ENCODE measurements at regions not wholly inside any gene's neighbourhood (a gene's known extent, or its start where the extent isn't known, plus 50 kb on each side); places are given as distances from the start of the nearest gene placed in this dataset.

DNA sequence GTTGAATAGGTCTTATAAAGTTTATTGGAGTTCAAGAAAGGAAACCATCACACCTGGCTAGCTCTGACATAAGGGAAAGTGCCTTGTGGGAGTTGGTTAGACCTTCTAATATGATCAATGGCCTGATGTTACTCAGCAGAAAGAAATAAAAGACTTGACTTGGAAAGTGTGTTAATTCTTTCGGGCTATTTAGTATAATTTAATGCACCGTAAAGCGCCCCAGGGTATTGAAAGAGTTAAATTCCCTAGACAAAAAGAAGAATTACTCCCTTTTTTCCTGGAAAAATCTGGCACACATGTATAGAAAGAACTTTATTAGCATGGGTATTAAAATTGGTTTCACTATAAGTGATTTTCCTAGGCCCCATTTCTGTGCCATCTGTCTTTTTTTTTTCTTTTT lies 1125.7 kb upstream of the FLRT2 start:
- TF ChIP-seq, protein P1, sequence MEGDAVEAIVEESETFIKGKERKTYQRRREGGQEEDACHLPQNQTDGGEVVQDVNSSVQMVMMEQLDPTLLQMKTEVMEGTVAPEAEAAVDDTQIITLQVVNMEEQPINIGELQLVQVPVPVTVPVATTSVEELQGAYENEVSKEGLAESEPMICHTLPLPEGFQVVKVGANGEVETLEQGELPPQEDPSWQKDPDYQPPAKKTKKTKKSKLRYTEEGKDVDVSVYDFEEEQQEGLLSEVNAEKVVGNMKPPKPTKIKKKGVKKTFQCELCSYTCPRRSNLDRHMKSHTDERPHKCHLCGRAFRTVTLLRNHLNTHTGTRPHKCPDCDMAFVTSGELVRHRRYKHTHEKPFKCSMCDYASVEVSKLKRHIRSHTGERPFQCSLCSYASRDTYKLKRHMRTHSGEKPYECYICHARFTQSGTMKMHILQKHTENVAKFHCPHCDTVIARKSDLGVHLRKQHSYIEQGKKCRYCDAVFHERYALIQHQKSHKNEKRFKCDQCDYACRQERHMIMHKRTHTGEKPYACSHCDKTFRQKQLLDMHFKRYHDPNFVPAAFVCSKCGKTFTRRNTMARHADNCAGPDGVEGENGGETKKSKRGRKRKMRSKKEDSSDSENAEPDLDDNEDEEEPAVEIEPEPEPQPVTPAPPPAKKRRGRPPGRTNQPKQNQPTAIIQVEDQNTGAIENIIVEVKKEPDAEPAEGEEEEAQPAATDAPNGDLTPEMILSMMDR (IDR thresholded peaks at IDR 0.05; ENCODE audit: insufficient read depth, low read length), result no peak
- TF ChIP-seq POLR2AphosphoS5 (IDR thresholded peaks at IDR 0.05; ENCODE audit: low read depth) (no peak), GABPA (IDR thresholded peaks at IDR 0.05; ENCODE audit: low read depth) (no peak)
